Suprapubic skin (tissue), 3 donors: ENCODE measurements at regions not wholly inside any gene's neighbourhood (a gene's known extent, or its start where the extent isn't known, plus 50 kb on each side); places are given as distances from the start of the nearest gene placed in this dataset.

Experiments
- CTCF ChIP-seq, 2 donors: fragments of 200-600 bp in 1 of 2; fragments of 450-650 bp in 1 of 2; sonication (generic) in 1 of 2; IDR thresholded peaks; one replicate each; pipeline ENCODE4 v1.5.1; 2016 to 2019; ENCODE audit warnings: antibody characterized with exemption in 2 of 2, mild to moderate bottlenecking in 1 of 2, moderate library complexity in 1 of 2
- EP300 ChIP-seq: sonication (generic); formaldehyde crosslinking; IDR thresholded peaks from one replicate; pipeline ENCODE4 v1.6.1; 2017; ENCODE audit warnings: antibody characterized with exemption
- POLR2A ChIP-seq, 2 donors: fragments of 450-650 bp; IDR thresholded peaks; one replicate each; pipeline ENCODE4 v1.6.1; 2017; ENCODE audit warnings: antibody characterized with exemption in 2 of 2, mild to moderate bottlenecking in 2 of 2, moderate library complexity in 2 of 2

DNA sequence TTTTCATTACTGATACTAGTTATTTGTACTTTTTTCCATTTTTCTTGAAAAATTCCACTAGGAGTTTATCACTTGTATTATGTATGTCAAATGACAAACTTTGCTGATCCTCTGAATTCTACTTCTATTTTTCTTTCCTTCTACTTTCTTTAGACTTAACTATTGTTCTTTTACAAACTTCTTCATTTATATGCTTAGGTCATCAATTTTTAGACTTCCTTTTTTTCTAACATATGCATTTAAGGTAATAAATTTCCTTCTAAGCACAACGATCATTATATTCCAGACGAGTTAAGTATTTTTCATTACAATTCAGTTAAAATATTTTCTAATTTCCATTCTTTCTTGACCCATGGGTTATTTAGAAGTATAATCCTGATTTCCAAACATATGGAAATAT, 240.8 kb downstream of the NHLRC3 start:
- TF ChIP-seq CTCF (IDR thresholded peaks at IDR 0.05) (no peak), POLR2A (IDR thresholded peaks at IDR 0.05) (no peak), EP300 (no peak)
